ENCODE measurements at regions not wholly inside any gene's neighbourhood (a gene's known extent, or its start where the extent isn't known, plus 50 kb on each side); places are given as distances from the start of the nearest gene placed in this dataset.

DNA sequence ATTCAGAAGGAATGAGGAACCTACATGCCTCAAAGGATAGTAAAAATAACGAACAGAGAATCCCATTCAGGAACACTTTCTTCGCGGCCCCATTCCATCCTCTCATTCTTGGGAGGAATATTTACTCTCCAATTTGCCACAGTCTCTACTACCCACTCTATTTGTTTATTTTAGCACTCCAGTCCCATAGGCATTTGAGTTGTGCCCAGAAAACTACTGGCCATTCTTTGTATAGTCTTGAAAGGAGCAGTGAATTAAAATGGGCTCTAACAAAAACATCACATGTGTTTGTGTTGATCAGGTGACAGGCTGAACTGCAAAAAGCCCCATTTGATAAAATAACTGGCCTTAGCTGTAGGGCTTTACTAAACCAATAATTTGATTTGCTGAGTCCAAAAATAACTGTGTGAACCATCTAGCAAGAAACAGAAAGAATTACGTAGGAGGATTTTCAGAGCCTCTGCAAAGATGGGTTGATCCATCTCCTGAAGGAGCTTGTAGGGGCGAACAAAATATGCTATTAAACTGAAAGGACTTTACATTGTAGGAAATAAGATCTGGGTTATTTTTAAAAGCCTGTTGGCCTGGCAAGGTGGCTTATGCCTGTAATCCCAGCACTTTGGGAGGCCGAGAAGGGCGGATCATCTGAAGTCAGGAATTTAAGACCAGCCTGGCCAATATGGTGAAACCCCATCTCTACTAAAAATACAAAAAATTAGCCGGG lies 142.3 kb upstream of the CPNE8 start:
- Mint-ChIP-seq H3K27ac (no peak overlapping the region), H3K4me3 (no peak overlapping the region), H3K36me3 (no peaks in the 10 kb centered on the region), H3K9me3 (no peaks in the 10 kb centered on the region), H3K4me1 (peaks cover 23% of the 10 kb centered on the region), H3K27me3 (ENCODE audit: insufficient read depth, low read depth) (no peaks in the 10 kb centered on the region)
- Histone ChIP-seq H3K9ac (no peak overlapping the region), H3K27me3 (no peaks in the 10 kb centered on the region), H3K4me3 (no peak overlapping the region), H3K9me3 (ENCODE audit: low read depth) (no peaks in the 10 kb centered on the region), H3K79me2 (ENCODE audit: low read depth) (no peaks in the 10 kb centered on the region), H4K20me1 (ENCODE audit: low read depth) (no peaks in the 10 kb centered on the region), H3K36me3 (no peaks in the 10 kb centered on the region), H3K4me1 (peaks cover 21% of the 10 kb centered on the region), H2AFZ (replicated peaks) (peak overlapping the region; percentile 32), H3F3A (ENCODE audit: low read depth) (peaks cover 10% of the 10 kb centered on the region), H3K4me2 (no peak overlapping the region), H3K27ac (no peak overlapping the region)
- DNase-seq (ENCODE audit: low spot score), result no peak
- TF ChIP-seq EZH2phosphoT487 (IDR thresholded peaks at IDR 0.05) (no peak), EZH2 (IDR thresholded peaks at IDR 0.05) (no peak), CTCF (IDR thresholded peaks at IDR 0.05) (no peak)

DNA sequence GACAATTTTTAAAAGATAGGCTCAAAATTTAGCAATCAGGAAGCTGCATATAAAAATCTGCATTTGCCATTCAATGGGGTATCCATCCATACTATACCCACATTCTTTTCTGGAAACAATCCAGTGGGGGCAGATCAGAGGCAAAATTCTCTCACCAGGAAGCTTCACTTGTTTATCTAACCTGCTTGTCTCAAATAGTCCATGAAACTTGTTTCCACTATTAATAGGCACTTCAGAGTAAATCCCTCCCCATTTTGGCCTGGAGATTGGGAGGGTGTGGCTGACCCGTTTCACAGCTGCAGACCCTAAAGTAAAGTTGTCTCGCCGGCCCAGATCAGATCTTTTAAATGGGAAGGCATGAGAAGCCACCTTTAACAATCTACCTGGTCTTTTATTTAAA lies 139.4 kb upstream of the CPNE8 start:
- Histone ChIP-seq H3F3A (ENCODE audit: low read depth) (peaks cover 11% of the 10 kb centered on the region), H3K4me1 (peaks cover 22% of the 10 kb centered on the region), H3K27ac (no peak overlapping the region), H2AFZ (replicated peaks) (no peak overlapping the region), H3K4me3 (no peak overlapping the region), H3K79me2 (ENCODE audit: low read depth) (no peaks in the 10 kb centered on the region), H3K9me3 (ENCODE audit: low read depth) (no peaks in the 10 kb centered on the region), H4K20me1 (ENCODE audit: low read depth) (no peaks in the 10 kb centered on the region), H3K27me3 (no peaks in the 10 kb centered on the region), H3K4me2 (no peak overlapping the region), H3K9ac (no peak overlapping the region), H3K36me3 (no peaks in the 10 kb centered on the region)
- H3K36me3 Mint-ChIP-seq, result no peaks in the 10 kb centered on the region
- no peaks in the 10 kb centered on the region for H3K27me3 Mint-ChIP-seq (ENCODE audit: insufficient read depth, low read depth)
- no peak for DNase-seq (ENCODE audit: low spot score)
- TF ChIP-seq EZH2 (IDR thresholded peaks at IDR 0.05) (no peak), EZH2phosphoT487 (IDR thresholded peaks at IDR 0.05) (no peak), CTCF (IDR thresholded peaks at IDR 0.05) (no peak)
- H3K4me1 Mint-ChIP-seq, result peaks cover 23% of the 10 kb centered on the region
- peak overlapping the region; percentile 26 for H3K27ac Mint-ChIP-seq
- H3K4me3 Mint-ChIP-seq, result no peak overlapping the region
- no peaks in the 10 kb centered on the region for H3K9me3 Mint-ChIP-seq

DNA sequence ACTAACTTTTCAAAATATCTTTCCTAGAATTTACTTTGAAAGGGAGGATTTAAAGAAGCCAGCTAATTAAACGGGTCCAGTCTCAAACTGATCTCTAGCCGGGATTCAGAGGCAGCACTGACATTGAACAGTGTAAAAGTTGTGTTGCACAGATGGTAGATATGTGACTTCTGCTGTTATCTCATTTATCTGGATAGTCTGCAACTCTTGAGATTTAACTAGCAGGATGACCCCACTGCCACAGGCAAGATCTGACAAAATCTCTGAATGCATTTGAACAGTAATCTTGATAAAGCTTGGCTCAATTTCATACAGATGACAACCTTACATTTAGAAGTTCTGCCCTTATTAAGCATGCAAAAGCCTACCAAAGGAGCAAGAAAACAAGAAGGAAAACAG lies 138.0 kb upstream of the CPNE8 start:
- no peak overlapping the region for H3K9ac ChIP-seq
- H3K27ac ChIP-seq, result peak overlapping the region; percentile 79
- H4K20me1 ChIP-seq (ENCODE audit: low read depth), result no peaks in the 10 kb centered on the region
- H3K4me3 Mint-ChIP-seq, result no peak overlapping the region
- H2AFZ ChIP-seq (replicated peaks), result peak overlapping the region; percentile 51
- no peaks in the 10 kb centered on the region for H3K79me2 ChIP-seq (ENCODE audit: low read depth)
- no peaks in the 10 kb centered on the region for H3K27me3 Mint-ChIP-seq (ENCODE audit: insufficient read depth, low read depth)
- H3F3A ChIP-seq (ENCODE audit: low read depth), result peaks cover 11% of the 10 kb centered on the region
- H3K4me1 Mint-ChIP-seq, result peaks cover 23% of the 10 kb centered on the region
- no peaks in the 10 kb centered on the region for H3K9me3 ChIP-seq (ENCODE audit: low read depth)
- no peaks in the 10 kb centered on the region for H3K36me3 ChIP-seq
- peak overlapping the region; percentile 36 for H3K27ac Mint-ChIP-seq
- peaks cover 22% of the 10 kb centered on the region for H3K4me1 ChIP-seq
- DNase-seq (ENCODE audit: low spot score), result no peak
- H3K4me2 ChIP-seq, result peak overlapping the region; percentile 57
- peak overlapping the region; percentile 17 for H3K4me3 ChIP-seq
- TF ChIP-seq EZH2 (IDR thresholded peaks at IDR 0.05), result no peak
- no peak for TF ChIP-seq CTCF (IDR thresholded peaks at IDR 0.05)
- TF ChIP-seq EZH2phosphoT487 (IDR thresholded peaks at IDR 0.05), result no peak
- H3K36me3 Mint-ChIP-seq, result no peaks in the 10 kb centered on the region
- H3K27me3 ChIP-seq, result no peaks in the 10 kb centered on the region
- H3K9me3 Mint-ChIP-seq, result no peaks in the 10 kb centered on the region
